ENCODE measurements at regions not wholly inside any gene's neighbourhood (a gene's known extent, or its start where the extent isn't known, plus 50 kb on each side); places are given as distances from the start of the nearest gene placed in this dataset.
A peak's percentile ranks its signal among the peaks of the same experiment; 100 is the strongest.
"Not testable (repeated sequence)": the region's sequence is repeated elsewhere in the genome, so short reads cannot be mapped to it uniquely, and the experiment has no call there.

- DNase-seq: peak in 3 of 10 donors; percentile 8 to 67 (median 40)
- intact Hi-C loops (cut with DNase I): loop anchor here (10.0 kb wide), 1 partner anchor 149 kb away; no protein-coding TSS in a partner anchor
These were observed 444.8 kb downstream of the PTPRC start for GRCh38 chr1:199083680-199084079.

- DNase-seq: no peak
- intact Hi-C loops (cut with DNase I): loop anchor here (10.0 kb wide), 1 partner anchor 149 kb away; no protein-coding TSS in a partner anchor
These were observed 445.5 kb downstream of the PTPRC start for GRCh38 chr1:199084293-199084692.

GRCh38 chr1:199085903-199086302 is 447.1 kb downstream of the PTPRC start:
- intact Hi-C loops (cut with DNase I): loop anchor here (10.0 kb wide), 1 partner anchor 151 kb away; no protein-coding TSS in a partner anchor
- peak in 2 of 10 donors; percentile 12 to 44 for DNase-seq

GRCh38 chr1:199087144-199087543 is 448.3 kb downstream of the PTPRC start:
- intact Hi-C loops (cut with DNase I): loop anchor here (10.0 kb wide), 1 partner anchor 152 kb away; no protein-coding TSS in a partner anchor
- DNase-seq: no peak

- DNase-seq: no peak
- intact Hi-C loops (cut with DNase I): loop anchor here (10.0 kb wide), 1 partner anchor 155 kb away; no protein-coding TSS in a partner anchor
These were observed 450.7 kb downstream of the PTPRC start for GRCh38 chr1:199089393-199090122.

- intact Hi-C loops (cut with DNase I); DNase-seq: not testable (repeated sequence)
These were observed 456.8 kb downstream of the PTPRC start for GRCh38 chr1:199095628-199096027.

GRCh38 chr1:199096591-199096990 is 457.8 kb downstream of the PTPRC start:
- no peak for DNase-seq
- intact Hi-C loops (cut with DNase I): no loop called here

- no peak for DNase-seq
- intact Hi-C loops (cut with DNase I): no loop called here
These were observed 459.6 kb downstream of the PTPRC start for GRCh38 chr1:199098468-199098867.

- intact Hi-C loops (cut with DNase I): no loop called here
- no peak for DNase-seq
These were observed 462.3 kb downstream of the PTPRC start for GRCh38 chr1:199101139-199101538.

GRCh38 chr1:199101635-199102034 is 462.8 kb downstream of the PTPRC start:
- no peak for DNase-seq
- intact Hi-C loops (cut with DNase I): no loop called here

- intact Hi-C loops (cut with DNase I): no loop called here
- DNase-seq: no peak
These were observed 463.4 kb downstream of the PTPRC start for GRCh38 chr1:199102239-199102638.

GRCh38 chr1:199109160-199109559 is 470.3 kb downstream of the PTPRC start:
- DNase-seq: no peak
- intact Hi-C loops (cut with DNase I): no loop called here

GRCh38 chr1:199112365-199112764 is 473.5 kb downstream of the PTPRC start:
- intact Hi-C loops (cut with DNase I): loop anchor here (10.0 kb wide), 2 partner anchors 178 to 338 kb away; no protein-coding TSS in a partner anchor
- no peak for DNase-seq

GRCh38 chr1:199113265-199113869 is 474.5 kb downstream of the PTPRC start:
- intact Hi-C loops (cut with DNase I): loop anchor here (10.0 kb wide), 2 partner anchors 179 to 339 kb away; no protein-coding TSS in a partner anchor
- DNase-seq: peak; percentile 23 to 95 (median 66)

- intact Hi-C loops (cut with DNase I): loop anchor here (10.0 kb wide), 2 partner anchors 182 to 342 kb away; no protein-coding TSS in a partner anchor
- no peak for DNase-seq
These were observed 477.6 kb downstream of the PTPRC start for GRCh38 chr1:199116488-199116887.

- DNase-seq: no peak
- intact Hi-C loops (cut with DNase I): no loop called here
These were observed 482.2 kb downstream of the PTPRC start for GRCh38 chr1:199121047-199121446.

- intact Hi-C loops (cut with DNase I): no loop called here
- DNase-seq: no peak
These were observed 483.2 kb downstream of the PTPRC start for GRCh38 chr1:199122085-199122484.

- intact Hi-C loops (cut with DNase I): no loop called here
These were observed 483.9 kb downstream of the PTPRC start for GRCh38 chr1:199122532-199123311.

GRCh38 chr1:199123615-199124014 is 484.8 kb downstream of the PTPRC start:
- DNase-seq: no peak

More at GRCh38 chr1:199122532-199123311, 483.9 kb downstream of the PTPRC start:
- DNase-seq: no peak

GRCh38 chr1:199124351-199124750 is 485.5 kb downstream of the PTPRC start:
- no peak for DNase-seq
- intact Hi-C loops (cut with DNase I): no loop called here

More at GRCh38 chr1:199123615-199124014, 484.8 kb downstream of the PTPRC start:
- intact Hi-C loops (cut with DNase I): no loop called here

- intact Hi-C loops (cut with DNase I): no loop called here
- DNase-seq: no peak
These were observed 490.4 kb downstream of the PTPRC start for GRCh38 chr1:199129247-199129646.

All from posterior cingulate gyrus (tissue), 11 donors.